ENCODE measurements at regions not wholly inside any gene's neighbourhood (a gene's known extent, or its start where the extent isn't known, plus 50 kb on each side); places are given as distances from the start of the nearest gene placed in this dataset.

- no peaks in the 10 kb centered on the region for H3K9me2 ChIP-seq
- ChIA-PET POLR2A (no interaction called here), CTCF (no interaction called here)
- no peak overlapping the region for H3K4me2 ChIP-seq
- no peak overlapping the region for H3K9ac ChIP-seq
- H3K36me3 ChIP-seq (replicated peaks in 1 of 2; ENCODE audit: control insufficient read depth in 1 of 2, insufficient read depth in 2 of 2, low read length in 1 of 2), result no peaks in the 10 kb centered on the region
- no peaks in the 10 kb centered on the region for H3K9me3 ChIP-seq
- no peaks in the 10 kb centered on the region for H4K20me1 ChIP-seq (ENCODE audit: insufficient read depth)
- WGBS (ENCODE audit: low lambda C conversion rate), result 12% methylated on average over 8 of the region's 8 CpGs
- H3K79me2 ChIP-seq (ENCODE audit: insufficient read depth), result no peaks in the 10 kb centered on the region
- H3K4me3 ChIP-seq (ENCODE audit: low read depth in 2 of 2, low read length in 1 of 2), result no peak overlapping the region
- no peak overlapping the region for H2AFZ ChIP-seq (ENCODE audit: low read depth)
- H3F3A ChIP-seq (replicated peaks; ENCODE audit: insufficient read depth), result no peaks in the 10 kb centered on the region
- H3K27ac ChIP-seq (ENCODE audit: low read depth in 2 of 2, low read length in 1 of 2), result no peak overlapping the region
- TF ChIP-seq RCOR1 (IDR thresholded peaks at IDR 0.05; ENCODE audit: low read length), result no peak
- TF ChIP-seq, protein P1, sequence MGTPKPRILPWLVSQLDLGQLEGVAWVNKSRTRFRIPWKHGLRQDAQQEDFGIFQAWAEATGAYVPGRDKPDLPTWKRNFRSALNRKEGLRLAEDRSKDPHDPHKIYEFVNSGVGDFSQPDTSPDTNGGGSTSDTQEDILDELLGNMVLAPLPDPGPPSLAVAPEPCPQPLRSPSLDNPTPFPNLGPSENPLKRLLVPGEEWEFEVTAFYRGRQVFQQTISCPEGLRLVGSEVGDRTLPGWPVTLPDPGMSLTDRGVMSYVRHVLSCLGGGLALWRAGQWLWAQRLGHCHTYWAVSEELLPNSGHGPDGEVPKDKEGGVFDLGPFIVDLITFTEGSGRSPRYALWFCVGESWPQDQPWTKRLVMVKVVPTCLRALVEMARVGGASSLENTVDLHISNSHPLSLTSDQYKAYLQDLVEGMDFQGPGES (IDR thresholded peaks at IDR 0.05; ENCODE audit: low read depth, low read length), result no peak
- TF ChIP-seq TCF12 (IDR thresholded peaks at IDR 0.05), result no peak
- TF ChIP-seq FOXJ3 (CRISPR knock-in tag; IDR thresholded peaks at IDR 0.05), result no peak
- no peak for TF ChIP-seq NFIC (IDR thresholded peaks at IDR 0.05; ENCODE audit: borderline replicate concordance)
- no peaks in the 10 kb centered on the region for H3K27me3 ChIP-seq (ENCODE audit: insufficient read depth)
- H3K4me1 ChIP-seq (ENCODE audit: control insufficient read depth in 1 of 2, insufficient read depth in 2 of 2, low read depth in 1 of 2, low read length in 1 of 2), result no peaks in the 10 kb centered on the region
- no peak for DNase-seq
These were observed 298.8 kb upstream of the FERMT1 start for GRCh38 chr20:6421321-6422248.

DNA sequence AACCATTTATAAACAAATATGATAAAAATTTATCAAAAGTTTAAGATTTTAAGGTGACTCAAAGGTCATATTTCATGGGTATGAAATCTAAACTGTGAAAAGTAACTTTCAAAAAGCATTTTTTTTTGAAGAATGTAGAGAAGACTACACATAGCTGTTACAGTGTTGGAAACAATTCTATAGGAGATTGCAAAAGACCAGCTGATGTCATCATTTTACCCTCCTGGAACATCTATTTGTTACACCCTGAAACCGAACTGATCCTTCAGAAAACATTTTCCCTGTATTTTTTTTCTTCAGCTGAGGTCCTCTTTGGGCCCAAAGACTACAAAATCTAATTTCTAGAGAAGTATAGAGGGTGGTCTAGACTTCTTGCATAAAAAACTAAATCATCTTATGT, 297.5 kb upstream of the FERMT1 start:
- Histone ChIP-seq H3K9me3 (no peaks in the 10 kb centered on the region), H3K27ac (ENCODE audit: low read depth in 2 of 2, low read length in 1 of 2) (no peak overlapping the region), H3K4me1 (ENCODE audit: control insufficient read depth in 1 of 2, insufficient read depth in 2 of 2, low read depth in 1 of 2, low read length in 1 of 2) (no peaks in the 10 kb centered on the region), H3K9me2 (no peaks in the 10 kb centered on the region), H3K79me2 (ENCODE audit: insufficient read depth) (no peaks in the 10 kb centered on the region), H3K36me3 (replicated peaks in 1 of 2; ENCODE audit: control insufficient read depth in 1 of 2, insufficient read depth in 2 of 2, low read length in 1 of 2) (no peaks in the 10 kb centered on the region), H4K20me1 (ENCODE audit: insufficient read depth) (no peaks in the 10 kb centered on the region), H3K4me3 (ENCODE audit: low read depth in 2 of 2, low read length in 1 of 2) (no peak overlapping the region), H3K4me2 (no peak overlapping the region), H3K9ac (no peak overlapping the region), H3K27me3 (ENCODE audit: insufficient read depth) (no peaks in the 10 kb centered on the region), H2AFZ (ENCODE audit: low read depth) (no peak overlapping the region), H3F3A (replicated peaks; ENCODE audit: insufficient read depth) (no peaks in the 10 kb centered on the region)
- POLR2A ChIA-PET, result no interaction called here
- 0% methylated on average over 1 of the region's 1 CpG for WGBS (ENCODE audit: low lambda C conversion rate)
- TF ChIP-seq RXRA (IDR thresholded peaks at IDR 0.05; ENCODE audit: borderline replicate concordance, low read depth) (no peak), ELF1 (IDR thresholded peaks at IDR 0.05) (no peak), YY1 (IDR thresholded peaks at IDR 0.05; ENCODE audit: low read depth) (no peak), MXI1 (IDR thresholded peaks at IDR 0.05; ENCODE audit: low read depth, low read length) (no peak), FOXJ3 (CRISPR knock-in tag; IDR thresholded peaks at IDR 0.05) (no peak), NFIC (IDR thresholded peaks at IDR 0.05; ENCODE audit: borderline replicate concordance) (no peak), TAF1 (IDR thresholded peaks at IDR 0.05; ENCODE audit: borderline replicate concordance, low read depth, low read length) (no peak), GATA2 (CRISPR knock-in tag; IDR thresholded peaks at IDR 0.05) (no peak)
- no peak for DNase-seq
- CTCF ChIA-PET, result no interaction called here

DNA sequence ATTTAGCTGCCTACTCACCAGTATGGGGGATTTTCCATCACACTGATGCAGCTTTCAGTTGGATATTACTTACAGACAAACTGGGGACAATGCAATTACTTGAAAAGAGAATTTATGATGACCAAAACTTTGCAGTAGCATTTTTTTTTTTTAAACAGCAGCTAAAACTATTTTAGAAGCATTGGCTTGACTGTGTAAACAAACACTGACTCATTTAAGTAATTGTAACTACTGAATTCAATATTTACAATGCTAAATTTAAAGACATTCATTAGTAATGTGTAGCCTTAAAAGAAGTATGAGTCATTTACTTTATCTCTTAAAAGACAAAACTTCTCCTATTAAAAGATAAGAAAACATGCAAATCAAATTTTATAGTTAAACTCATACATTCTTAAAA, 295.9 kb upstream of the FERMT1 start:
- no peaks in the 10 kb centered on the region for H3K4me1 ChIP-seq (ENCODE audit: control insufficient read depth in 1 of 2, insufficient read depth in 2 of 2, low read depth in 1 of 2, low read length in 1 of 2)
- H3K27ac ChIP-seq (ENCODE audit: low read depth in 2 of 2, low read length in 1 of 2), result no peak overlapping the region
- DNase-seq, result no peak
- no peaks in the 10 kb centered on the region for H3K27me3 ChIP-seq (ENCODE audit: insufficient read depth)
- ChIA-PET POLR2A (no interaction called here), CTCF (no interaction called here)
- no peaks in the 10 kb centered on the region for H3K9me2 ChIP-seq
- H3K4me2 ChIP-seq, result no peak overlapping the region
- TF ChIP-seq MEF2A (IDR thresholded peaks at IDR 0.05; ENCODE audit: borderline replicate concordance, low read depth) (no peak), CTCF (IDR thresholded peaks at IDR 0.05) (no peak), NFIC (IDR thresholded peaks at IDR 0.05; ENCODE audit: borderline replicate concordance) (no peak), RCOR1 (IDR thresholded peaks at IDR 0.05; ENCODE audit: low read length) (no peak), FOSL2 (IDR thresholded peaks at IDR 0.05; ENCODE audit: borderline replicate concordance, low read depth) (no peak), TEAD4 (IDR thresholded peaks at IDR 0.05; ENCODE audit: borderline replicate concordance, insufficient read depth) (no peak), JUND (IDR thresholded peaks at IDR 0.05) (no peak), RFX5 (IDR thresholded peaks at IDR 0.05; ENCODE audit: low read length) (no peak)
- TF ChIP-seq, protein P1 (IDR thresholded peaks at IDR 0.05; ENCODE audit: low read depth, low read length), result no peak
- H3K9ac ChIP-seq, result no peak overlapping the region
- H4K20me1 ChIP-seq (ENCODE audit: insufficient read depth), result no peaks in the 10 kb centered on the region
- H3F3A ChIP-seq (replicated peaks; ENCODE audit: insufficient read depth), result no peaks in the 10 kb centered on the region
- no peaks in the 10 kb centered on the region for H3K79me2 ChIP-seq (ENCODE audit: insufficient read depth)
- H3K4me3 ChIP-seq (ENCODE audit: low read depth in 2 of 2, low read length in 1 of 2), result no peak overlapping the region
- no peaks in the 10 kb centered on the region for H3K36me3 ChIP-seq (replicated peaks in 1 of 2; ENCODE audit: control insufficient read depth in 1 of 2, insufficient read depth in 2 of 2, low read length in 1 of 2)
- H3K9me3 ChIP-seq, result no peaks in the 10 kb centered on the region
- H2AFZ ChIP-seq (ENCODE audit: low read depth), result no peak overlapping the region

Data from SK-N-SH (cell line).